Skeletal muscle tissue (tissue), 3 donors: ENCODE measurements at regions not wholly inside any gene's neighbourhood (a gene's known extent, or its start where the extent isn't known, plus 50 kb on each side); places are given as distances from the start of the nearest gene placed in this dataset.

Experiments
- H3K27ac ChIP-seq: one replicate; pipeline ENCODE4 v1.7.0; 2013; ENCODE audit warnings: mild to moderate bottlenecking, low read depth, low read length, inconsistent platforms
- H3K27me3 ChIP-seq, 3 donors: one replicate each; pipeline ENCODE4 v1.7.0; 2013; ENCODE audit warnings: low read length in 3 of 3; ENCODE audit not compliant: control insufficient read depth in 3 of 3, insufficient read depth in 3 of 3
- H3K36me3 ChIP-seq, 3 donors: one replicate each; pipeline ENCODE4 v1.7.0; 2013; ENCODE audit warnings: low read length in 3 of 3; ENCODE audit not compliant: control insufficient read depth in 3 of 3, insufficient read depth in 3 of 3
- H3K4me1 ChIP-seq, 3 donors: one replicate each; pipeline ENCODE4 v1.7.0; 2013; ENCODE audit warnings: low read length in 3 of 3, mild to moderate bottlenecking in 3 of 3; ENCODE audit not compliant: control insufficient read depth in 3 of 3, insufficient read depth in 3 of 3
- H3K4me3 ChIP-seq, 3 donors: one replicate each; pipeline ENCODE4 v1.7.0; 2013; ENCODE audit warnings: low read length in 3 of 3
- H3K9ac ChIP-seq, 3 donors: one replicate each; pipeline ENCODE4 v1.7.0; 2013; ENCODE audit warnings: low read length in 3 of 3, mild to moderate bottlenecking in 3 of 3, moderate library complexity in 2 of 3, low read depth in 1 of 3
- H3K9me3 ChIP-seq, 3 donors: one replicate each; pipeline ENCODE4 v1.7.0; 2013; ENCODE audit warnings: low read length in 3 of 3; ENCODE audit not compliant: control insufficient read depth in 3 of 3
- donor health status: Osteomylitis.

- no peak overlapping the region for H3K9ac ChIP-seq
- peaks cover 0 to 4% (median 0%) of the 10 kb centered on the region in 3 donors for H3K27me3 ChIP-seq
- no peaks in the 10 kb centered on the region for H3K36me3 ChIP-seq
- H3K9me3 ChIP-seq = no peaks in the 10 kb centered on the region
- no peak overlapping the region for H3K27ac ChIP-seq
- no peak overlapping the region for H3K4me3 ChIP-seq
- H3K4me1 ChIP-seq = peaks cover 0 to 6% (median 0%) of the 10 kb centered on the region in 3 donors
Observed at GRCh38 chr2:65553504-65554074, 121.2 kb upstream of the SPRED2 start.

GRCh38 chr2:65551528-65551927 is 119.1 kb upstream of the SPRED2 start:
- Histone ChIP-seq H3K36me3 (no peaks in the 10 kb centered on the region), H3K4me3 (no peak overlapping the region), H3K9ac (no peak overlapping the region), H3K4me1 (peaks cover 0 to 9% (median 0%) of the 10 kb centered on the region in 3 donors), H3K27me3 (peaks cover 0 to 4% (median 0%) of the 10 kb centered on the region in 3 donors), H3K27ac (no peak overlapping the region), H3K9me3 (no peaks in the 10 kb centered on the region)

GRCh38 chr2:65550246-65550645 is 117.8 kb upstream of the SPRED2 start:
- H3K9me3 ChIP-seq = no peaks in the 10 kb centered on the region
- no peak overlapping the region for H3K4me3 ChIP-seq
- no peak overlapping the region for H3K27ac ChIP-seq

GRCh38 chr2:65549631-65550030 is 117.2 kb upstream of the SPRED2 start:
- Histone ChIP-seq H3K4me1 (peaks cover 3 to 11% (median 7%) of the 10 kb centered on the region in 3 donors), H3K9ac (no peak overlapping the region), H3K27ac (no peak overlapping the region), H3K4me3 (no peak overlapping the region), H3K9me3 (no peaks in the 10 kb centered on the region), H3K27me3 (peaks cover 0 to 4% (median 0%) of the 10 kb centered on the region in 3 donors), H3K36me3 (no peaks in the 10 kb centered on the region)

More at GRCh38 chr2:65550246-65550645, 117.8 kb upstream of the SPRED2 start:
- Histone ChIP-seq H3K4me1 (peaks cover 3 to 11% (median 7%) of the 10 kb centered on the region in 3 donors), H3K27me3 (peaks cover 0 to 4% (median 0%) of the 10 kb centered on the region in 3 donors), H3K36me3 (no peaks in the 10 kb centered on the region), H3K9ac (no peak overlapping the region)

GRCh38 chr2:65549257-65549627 is 116.8 kb upstream of the SPRED2 start:
- no peak overlapping the region for H3K9ac ChIP-seq
- peaks cover 3 to 11% (median 7%) of the 10 kb centered on the region in 3 donors for H3K4me1 ChIP-seq
- H3K9me3 ChIP-seq = no peaks in the 10 kb centered on the region
- no peak overlapping the region for H3K4me3 ChIP-seq
- H3K27me3 ChIP-seq = peaks cover 0 to 4% (median 0%) of the 10 kb centered on the region in 3 donors
- H3K27ac ChIP-seq = no peak overlapping the region
- H3K36me3 ChIP-seq = no peaks in the 10 kb centered on the region

- H3K9me3 ChIP-seq = no peaks in the 10 kb centered on the region
- H3K27ac ChIP-seq = no peak overlapping the region
- H3K4me1 ChIP-seq = peaks cover 3 to 9% (median 7%) of the 10 kb centered on the region in 3 donors
- H3K9ac ChIP-seq = no peak overlapping the region
- H3K4me3 ChIP-seq = no peak overlapping the region
- H3K36me3 ChIP-seq = no peaks in the 10 kb centered on the region
- peaks cover 0 to under 1% (median 0%) of the 10 kb centered on the region in 3 donors for H3K27me3 ChIP-seq
Observed at GRCh38 chr2:65548576-65549256, 116.3 kb upstream of the SPRED2 start.

- Histone ChIP-seq H3K9ac (no peak overlapping the region), H3K9me3 (no peaks in the 10 kb centered on the region), H3K36me3 (no peaks in the 10 kb centered on the region)
Observed at GRCh38 chr2:65548064-65548463, 115.7 kb upstream of the SPRED2 start.

GRCh38 chr2:65545837-65546805 is 113.7 kb upstream of the SPRED2 start:
- H3K27ac ChIP-seq = peak overlapping the region; percentile 32
- H3K9ac ChIP-seq = no peak overlapping the region
- H3K9me3 ChIP-seq = no peaks in the 10 kb centered on the region
- no peaks in the 10 kb centered on the region for H3K27me3 ChIP-seq
- H3K4me1 ChIP-seq = peaks cover 3 to 7% (median 5%) of the 10 kb centered on the region in 3 donors
- no peak overlapping the region for H3K4me3 ChIP-seq
- H3K36me3 ChIP-seq = no peaks in the 10 kb centered on the region

More at GRCh38 chr2:65548064-65548463, 115.7 kb upstream of the SPRED2 start:
- Histone ChIP-seq H3K27me3 (no peaks in the 10 kb centered on the region), H3K27ac (no peak overlapping the region), H3K4me3 (no peak overlapping the region), H3K4me1 (peaks cover 3 to 7% (median 5%) of the 10 kb centered on the region in 3 donors)

- H3K4me1 ChIP-seq = peaks cover 3 to 7% (median 3%) of the 10 kb centered on the region in 3 donors
- no peak overlapping the region for H3K4me3 ChIP-seq
- H3K27me3 ChIP-seq = no peaks in the 10 kb centered on the region
- H3K9ac ChIP-seq = no peak overlapping the region
- no peak overlapping the region for H3K27ac ChIP-seq
- no peaks in the 10 kb centered on the region for H3K36me3 ChIP-seq
- no peaks in the 10 kb centered on the region for H3K9me3 ChIP-seq
Observed at GRCh38 chr2:65541773-65542172, 109.4 kb upstream of the SPRED2 start.
